Glutamatergic neuron (in vitro differentiated cells): ENCODE measurements at regions not wholly inside any gene's neighbourhood (a gene's known extent, or its start where the extent isn't known, plus 50 kb on each side); places are given as distances from the start of the nearest gene placed in this dataset.

Source experiments
- DNase-seq: peaks from one replicate; pipeline ENCODE4 v3.0.0; 2022
- H3K27ac Mint-ChIP-seq: one replicate; pipeline ENCODE4 v1.8.0; 2020; ENCODE audit warnings: mild to moderate bottlenecking, mixed read lengths, inconsistent platforms; ENCODE audit not compliant: unreplicated experiment
- H3K27me3 Mint-ChIP-seq: one replicate; pipeline ENCODE4 v1.8.0; 2020; ENCODE audit warnings: mild to moderate bottlenecking, moderate library complexity, mixed read lengths, inconsistent platforms; ENCODE audit not compliant: unreplicated experiment
- H3K36me3 Mint-ChIP-seq: one replicate; pipeline ENCODE4 v1.8.0; 2020; ENCODE audit warnings: mild to moderate bottlenecking, mixed read lengths, inconsistent platforms; ENCODE audit not compliant: unreplicated experiment
- H3K4me1 Mint-ChIP-seq: one replicate; pipeline ENCODE4 v1.8.0; 2020; ENCODE audit warnings: mild to moderate bottlenecking, low read depth, mixed read lengths, inconsistent platforms; ENCODE audit not compliant: unreplicated experiment
- H3K4me3 Mint-ChIP-seq: one replicate; pipeline ENCODE4 v1.8.0; 2020; ENCODE audit warnings: mild to moderate bottlenecking, mixed read lengths, inconsistent platforms; ENCODE audit not compliant: unreplicated experiment
- H3K9me3 Mint-ChIP-seq: one replicate; pipeline ENCODE4 v1.8.0; 2020; ENCODE audit warnings: mild to moderate bottlenecking, moderate library complexity, mixed read lengths, inconsistent platforms; ENCODE audit not compliant: unreplicated experiment
- TF ChIP-seq, protein P1 (sequence below): fragments of 200-600 bp; sonication (generic); IDR thresholded peaks from one replicate; pipeline ENCODE4 v1.5.0; 2021; ENCODE audit not compliant: partially characterized antibody, unreplicated experiment

DNA sequence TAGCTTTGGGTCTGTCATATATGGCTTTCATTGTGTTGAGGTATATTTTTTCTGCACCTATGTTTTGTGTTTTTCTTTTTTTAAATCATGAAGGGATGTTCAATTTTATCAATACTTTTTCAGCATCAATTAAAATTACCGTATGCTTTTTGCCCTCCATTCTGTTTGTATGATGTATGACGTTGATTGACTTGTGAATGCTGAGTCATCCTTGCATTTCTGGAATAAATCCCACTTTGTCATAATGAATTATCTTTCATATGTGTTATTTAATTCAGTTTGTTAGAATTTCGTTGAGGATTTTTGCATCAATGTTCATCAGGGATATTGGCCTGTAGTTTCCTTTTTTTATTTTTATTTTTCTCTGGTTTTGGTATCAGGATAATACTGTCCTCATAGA is 790.9 kb downstream of the TMEM182 start:
- no peaks in the 10 kb centered on the region for H3K4me1 Mint-ChIP-seq
- H3K27ac Mint-ChIP-seq: no peak overlapping the region
- H3K4me3 Mint-ChIP-seq: no peak overlapping the region
- TF ChIP-seq, protein P1, sequence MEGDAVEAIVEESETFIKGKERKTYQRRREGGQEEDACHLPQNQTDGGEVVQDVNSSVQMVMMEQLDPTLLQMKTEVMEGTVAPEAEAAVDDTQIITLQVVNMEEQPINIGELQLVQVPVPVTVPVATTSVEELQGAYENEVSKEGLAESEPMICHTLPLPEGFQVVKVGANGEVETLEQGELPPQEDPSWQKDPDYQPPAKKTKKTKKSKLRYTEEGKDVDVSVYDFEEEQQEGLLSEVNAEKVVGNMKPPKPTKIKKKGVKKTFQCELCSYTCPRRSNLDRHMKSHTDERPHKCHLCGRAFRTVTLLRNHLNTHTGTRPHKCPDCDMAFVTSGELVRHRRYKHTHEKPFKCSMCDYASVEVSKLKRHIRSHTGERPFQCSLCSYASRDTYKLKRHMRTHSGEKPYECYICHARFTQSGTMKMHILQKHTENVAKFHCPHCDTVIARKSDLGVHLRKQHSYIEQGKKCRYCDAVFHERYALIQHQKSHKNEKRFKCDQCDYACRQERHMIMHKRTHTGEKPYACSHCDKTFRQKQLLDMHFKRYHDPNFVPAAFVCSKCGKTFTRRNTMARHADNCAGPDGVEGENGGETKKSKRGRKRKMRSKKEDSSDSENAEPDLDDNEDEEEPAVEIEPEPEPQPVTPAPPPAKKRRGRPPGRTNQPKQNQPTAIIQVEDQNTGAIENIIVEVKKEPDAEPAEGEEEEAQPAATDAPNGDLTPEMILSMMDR: no peak
- peaks cover 4% of the 10 kb centered on the region for H3K36me3 Mint-ChIP-seq
- H3K9me3 Mint-ChIP-seq: no peaks in the 10 kb centered on the region
- no peaks in the 10 kb centered on the region for H3K27me3 Mint-ChIP-seq
- no peak for DNase-seq

DNA sequence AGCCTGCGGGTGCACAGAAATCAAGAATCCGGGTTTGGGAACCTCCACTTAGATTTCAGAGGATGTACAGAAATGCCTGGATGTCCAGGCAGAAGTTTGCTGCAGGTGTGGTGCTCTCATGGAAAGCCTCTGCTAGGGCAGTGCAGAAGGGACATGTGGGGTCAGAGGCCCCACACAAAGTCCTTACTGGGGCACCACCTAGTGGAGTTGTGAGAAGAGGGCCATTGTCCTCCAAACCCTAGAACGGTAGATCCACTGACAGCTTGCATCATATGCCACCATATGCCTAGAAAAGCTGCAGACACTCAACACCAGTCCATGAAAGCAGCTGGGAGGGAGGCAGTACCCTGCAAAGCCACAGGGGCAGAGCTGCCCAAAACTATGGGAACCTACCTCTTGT is 833.0 kb downstream of the TMEM182 start:
- Mint-ChIP-seq H3K9me3 (peaks cover 9% of the 10 kb centered on the region), H3K27me3 (no peaks in the 10 kb centered on the region), H3K36me3 (peaks cover 17% of the 10 kb centered on the region), H3K4me1 (no peaks in the 10 kb centered on the region), H3K4me3 (no peak overlapping the region), H3K27ac (no peak overlapping the region)
- TF ChIP-seq, protein P1: no peak
- DNase-seq: no peak

DNA sequence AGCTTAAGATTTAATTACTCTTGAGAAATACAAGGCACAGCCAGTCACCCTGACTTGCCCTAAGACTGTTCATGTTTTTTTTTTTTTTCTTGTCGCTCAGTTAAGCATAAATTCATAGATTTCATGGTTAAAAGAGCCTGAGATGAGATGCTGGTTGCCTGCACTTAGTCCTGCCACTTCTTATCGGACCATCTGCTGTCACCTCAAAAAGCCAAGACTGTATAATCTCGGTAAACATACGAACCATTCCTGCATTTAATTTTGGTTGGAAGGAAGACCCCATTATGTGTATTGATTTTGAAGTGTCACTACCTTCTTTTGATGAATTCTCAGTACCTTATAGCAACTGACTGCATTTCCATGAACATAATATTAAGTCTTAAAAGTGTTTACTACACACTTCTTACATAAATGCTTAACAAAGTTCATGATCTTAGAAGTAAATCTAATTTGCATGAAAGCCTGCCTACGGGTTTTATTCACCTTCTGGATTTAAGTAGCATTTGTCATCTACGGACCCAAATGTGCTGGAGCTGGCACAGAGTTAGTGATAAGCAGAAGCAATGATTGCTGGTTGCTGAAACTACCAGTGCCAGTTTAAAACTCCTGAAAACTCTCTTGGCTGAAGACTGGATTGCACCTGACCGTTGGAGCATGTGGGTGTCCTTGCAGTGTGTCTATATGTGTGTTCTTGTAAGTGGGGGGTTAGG is 843.4 kb downstream of the TMEM182 start:
- H3K9me3 Mint-ChIP-seq: no peaks in the 10 kb centered on the region
- TF ChIP-seq, protein P1: no peak
- no peak overlapping the region for H3K4me3 Mint-ChIP-seq
- no peak overlapping the region for H3K27ac Mint-ChIP-seq
- no peaks in the 10 kb centered on the region for H3K36me3 Mint-ChIP-seq
- no peaks in the 10 kb centered on the region for H3K4me1 Mint-ChIP-seq
- H3K27me3 Mint-ChIP-seq: no peaks in the 10 kb centered on the region
- no peak for DNase-seq

DNA sequence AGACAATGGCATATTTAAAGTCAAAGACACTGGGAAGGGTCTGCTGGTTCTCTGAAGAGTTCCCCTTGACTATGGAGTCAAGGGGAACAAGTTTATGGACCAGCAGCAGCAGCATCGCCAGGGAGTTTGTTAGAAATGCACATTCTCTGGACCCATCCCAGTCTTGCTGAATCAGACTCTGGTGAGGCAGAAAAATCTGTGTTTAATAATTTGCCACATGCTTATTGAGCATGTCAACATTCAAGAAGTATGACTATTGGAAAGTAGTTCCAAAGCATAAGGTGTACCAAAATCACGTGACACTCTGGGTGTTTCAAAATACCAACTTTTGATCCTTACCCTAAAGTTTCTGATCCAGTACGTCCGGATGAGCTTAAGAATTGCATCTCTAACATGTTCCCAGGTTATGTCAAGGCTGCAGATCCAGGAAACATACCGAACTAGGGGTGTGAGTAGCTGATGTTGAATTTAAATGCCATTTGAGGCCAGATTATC is 853.8 kb downstream of the TMEM182 start:
- TF ChIP-seq, protein P1: no peak
- no peak overlapping the region for H3K27ac Mint-ChIP-seq
- H3K4me3 Mint-ChIP-seq: no peak overlapping the region
- DNase-seq: no peak
- H3K4me1 Mint-ChIP-seq: no peaks in the 10 kb centered on the region
- peaks cover 2% of the 10 kb centered on the region for H3K9me3 Mint-ChIP-seq
- H3K27me3 Mint-ChIP-seq: no peaks in the 10 kb centered on the region
- H3K36me3 Mint-ChIP-seq: no peaks in the 10 kb centered on the region

DNA sequence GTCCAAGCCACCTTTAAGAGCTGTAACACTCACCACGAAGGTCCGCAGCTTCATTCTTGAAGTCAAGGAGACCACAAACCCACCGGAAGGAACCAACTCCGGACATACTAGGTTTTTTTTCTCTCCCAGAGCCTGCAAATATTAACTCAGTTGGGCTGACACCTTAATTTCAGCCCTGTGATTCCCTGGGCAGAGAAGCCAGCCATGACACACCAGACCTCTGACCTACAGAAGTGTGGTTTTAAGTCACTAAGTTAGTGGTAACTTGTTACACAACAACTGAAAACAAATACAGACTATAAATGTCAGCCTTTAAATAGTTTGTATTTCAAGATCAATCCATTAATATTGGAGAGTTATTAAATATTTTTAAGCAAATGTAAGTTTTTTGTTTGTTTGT is 855.1 kb downstream of the TMEM182 start:
- H3K4me1 Mint-ChIP-seq: no peaks in the 10 kb centered on the region
- no peak for DNase-seq
- H3K27ac Mint-ChIP-seq: no peak overlapping the region
- no peaks in the 10 kb centered on the region for H3K36me3 Mint-ChIP-seq
- no peaks in the 10 kb centered on the region for H3K27me3 Mint-ChIP-seq
- TF ChIP-seq, protein P1: no peak
- peaks cover 2% of the 10 kb centered on the region for H3K9me3 Mint-ChIP-seq
- no peak overlapping the region for H3K4me3 Mint-ChIP-seq
